Frontal cortex (tissue), 3 donors: ENCODE measurements at regions not wholly inside any gene's neighbourhood (a gene's known extent, or its start where the extent isn't known, plus 50 kb on each side); places are given as distances from the start of the nearest gene placed in this dataset.
"Not testable (repeated sequence)": the region's sequence is repeated elsewhere in the genome, so short reads cannot be mapped to it uniquely, and the experiment has no call there.

Source experiments
- DNase-seq, 2 donors: peaks; one replicate each; pipeline ENCODE4 v3.0.0; 2012; ENCODE audit warnings: low spot score in 2 of 2
- FAIRE-seq: peaks from 2 replicates; lab custom pipeline; 2012; peaks lifted over from hg19 to GRCh38; lab: Jason Lieb, UNC
- donor health status: control.
- donor health status: control.
- donor health status: control.

- DNase-seq, FAIRE-seq: not testable (repeated sequence)
These were observed 236.6 kb downstream of the ANKRD30B start for GRCh38 chr18:14984531-14984930.

DNA sequence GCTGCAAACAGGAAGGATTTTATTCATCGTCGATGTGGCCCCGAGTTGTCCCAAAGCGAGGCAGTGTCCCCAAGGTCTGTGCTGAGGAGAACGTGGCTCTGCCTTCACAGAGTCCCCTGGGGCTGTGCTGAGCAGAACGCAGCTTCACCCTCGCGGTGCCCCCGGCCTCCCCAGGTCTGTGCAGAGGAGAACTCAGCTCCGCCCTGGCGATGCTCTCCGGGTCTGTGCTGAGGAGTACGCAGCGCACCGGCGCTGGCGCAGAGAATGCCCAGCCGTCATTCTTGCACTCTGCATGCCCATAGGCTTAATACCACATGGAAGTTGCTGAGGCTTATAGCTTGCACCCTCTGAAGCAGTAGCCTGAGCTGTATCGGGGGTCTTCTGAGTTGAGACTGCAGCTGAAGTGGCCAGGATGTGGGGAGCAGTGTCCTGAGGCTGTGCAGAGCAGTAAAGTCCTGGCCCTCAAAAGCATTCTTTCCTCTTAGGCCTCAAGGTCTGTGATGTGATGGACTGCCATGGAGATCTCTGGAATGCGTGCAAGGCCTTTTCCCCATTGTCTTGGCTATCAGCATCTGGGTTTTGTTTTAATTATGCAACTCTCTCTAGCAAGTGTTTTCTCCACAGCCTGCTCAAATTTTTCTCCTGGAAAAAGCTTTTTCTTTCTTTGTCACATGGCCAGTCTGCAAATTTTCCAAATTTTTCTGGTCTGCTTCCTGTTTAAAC is 237.5 kb downstream of the ANKRD30B start:
- not testable (repeated sequence) for DNase-seq, FAIRE-seq

DNA sequence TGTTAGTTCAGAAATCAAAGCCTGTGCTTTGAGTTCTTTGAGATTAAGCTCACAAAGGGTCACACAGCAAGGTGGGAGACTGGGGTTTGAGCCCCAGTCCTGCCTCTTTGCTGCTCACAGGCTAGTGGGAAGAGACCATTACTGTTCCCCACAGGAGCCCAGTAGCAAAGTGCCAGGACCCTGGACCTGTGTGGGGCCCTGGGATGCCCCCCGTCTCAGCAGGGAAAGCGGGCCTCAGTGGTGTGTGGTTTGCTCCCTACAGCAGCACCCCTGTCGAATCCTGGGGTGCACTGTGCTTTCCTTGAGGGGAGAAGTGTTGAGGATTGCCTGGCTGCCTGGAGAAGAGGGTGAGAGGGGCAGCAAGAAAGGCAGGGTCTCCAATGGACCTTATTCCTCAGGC is 239.4 kb downstream of the ANKRD30B start:
- DNase-seq, FAIRE-seq: not testable (repeated sequence)

GRCh38 chr18:14987960-14988710 is 240.2 kb downstream of the ANKRD30B start:
- not testable (repeated sequence) for FAIRE-seq, DNase-seq

DNA sequence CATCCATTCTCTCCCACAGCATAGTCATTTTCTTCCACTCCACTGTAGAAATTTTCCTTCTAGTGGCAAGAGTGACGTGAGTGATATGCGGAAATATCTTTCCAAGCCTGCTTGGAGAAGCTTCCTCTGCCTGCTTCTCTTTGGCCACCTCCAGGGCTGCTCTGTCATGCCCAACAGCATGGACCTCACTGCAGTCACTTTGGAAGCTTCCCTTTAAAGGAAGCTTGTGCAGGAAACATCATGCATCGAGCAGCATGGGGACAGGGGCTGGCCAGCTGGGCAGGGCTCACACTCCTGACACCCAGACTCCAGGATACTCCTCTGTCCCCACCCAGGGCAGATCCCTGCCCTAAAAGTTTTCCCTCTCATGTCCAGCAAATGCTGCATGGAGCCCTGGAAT is 241.6 kb downstream of the ANKRD30B start:
- not testable (repeated sequence) for FAIRE-seq, DNase-seq

DNA sequence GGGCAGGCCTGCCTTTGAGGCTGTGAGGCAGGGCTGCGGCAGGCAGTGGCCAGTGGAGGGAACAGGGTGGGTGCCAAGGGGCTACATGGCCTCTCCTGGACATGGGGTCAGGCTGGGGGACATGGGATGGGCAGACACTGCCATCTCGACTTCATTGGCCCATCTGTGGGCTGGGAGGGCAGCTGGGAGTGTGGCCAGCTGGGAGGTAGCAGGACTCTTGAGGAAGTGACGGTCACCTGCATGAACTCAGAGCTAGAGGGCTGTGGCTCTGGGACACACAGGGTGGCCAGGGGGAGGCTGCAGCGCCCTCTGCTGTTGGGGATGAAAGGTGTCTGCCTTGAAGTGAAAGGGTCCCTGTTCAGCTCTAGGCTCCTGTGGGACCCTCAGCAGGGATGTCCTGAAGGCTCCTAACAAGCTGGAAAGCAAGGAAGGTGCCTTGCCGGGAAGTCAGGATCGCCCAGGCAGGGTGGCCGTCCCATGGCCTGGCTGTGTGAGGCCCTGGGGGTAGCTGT is 244.0 kb downstream of the ANKRD30B start:
- DNase-seq, FAIRE-seq: not testable (repeated sequence)

- DNase-seq, FAIRE-seq: not testable (repeated sequence)
These were observed 244.8 kb downstream of the ANKRD30B start for GRCh38 chr18:14992758-14993157.

DNA sequence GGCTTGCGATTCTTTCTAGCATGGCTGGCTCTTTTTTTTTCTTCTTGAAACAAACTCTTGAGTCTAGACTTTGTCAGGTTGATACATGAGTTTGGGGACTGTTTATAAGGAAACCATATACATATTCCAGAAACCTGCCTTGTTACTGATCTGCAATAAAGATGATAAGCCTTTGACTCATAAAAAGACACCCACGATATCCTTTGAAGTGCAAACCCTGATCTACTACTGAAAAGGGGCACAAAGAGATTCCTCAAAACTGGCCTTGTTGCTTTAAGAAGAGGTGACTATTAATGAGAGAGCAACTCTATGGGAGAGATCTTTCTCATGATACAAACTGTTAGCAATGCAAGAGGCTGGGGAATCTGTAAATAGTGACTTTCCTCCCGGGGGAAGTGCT is 247.1 kb downstream of the ANKRD30B start:
- not testable (repeated sequence) for DNase-seq, FAIRE-seq

GRCh38 chr18:14997357-14997756 is 249.4 kb downstream of the ANKRD30B start:
- DNase-seq (no peak), FAIRE-seq (no peak)

- not testable (repeated sequence) for DNase-seq, FAIRE-seq
These were observed 249.9 kb downstream of the ANKRD30B start for GRCh38 chr18:14997899-14998298.

DNA sequence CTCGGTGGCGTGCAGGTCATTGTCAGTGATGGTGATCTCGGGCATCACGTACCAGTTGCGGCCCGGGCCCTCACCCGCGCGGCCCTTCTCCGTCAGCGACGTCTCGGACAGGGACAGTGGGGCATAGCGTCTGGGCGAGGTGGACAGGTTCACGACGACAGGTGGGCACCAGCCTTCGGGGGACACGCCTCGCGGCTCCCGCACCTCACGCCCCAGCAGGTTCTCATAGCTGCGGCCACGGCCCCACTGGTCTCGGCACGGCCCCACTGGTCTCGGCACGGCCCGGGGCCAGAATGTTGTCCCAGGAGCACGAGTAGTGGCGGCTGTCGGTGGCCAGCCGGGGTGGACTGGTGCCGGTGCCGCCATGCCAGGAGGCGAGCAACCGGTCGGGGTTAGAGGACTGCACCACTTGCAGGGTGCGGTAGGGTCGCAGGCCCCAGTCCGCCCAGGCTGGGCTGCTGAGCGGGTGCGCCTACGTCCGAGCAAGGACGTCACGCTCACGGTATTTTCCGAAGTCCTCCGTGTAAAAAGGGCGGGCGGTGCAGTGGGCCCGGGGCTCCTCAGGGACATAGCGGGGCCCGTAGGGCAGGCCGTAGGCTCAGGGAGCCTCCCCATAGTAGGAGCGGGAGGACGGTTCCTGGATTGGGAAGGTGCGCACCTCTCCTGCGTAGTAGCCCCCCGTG is 250.5 kb downstream of the ANKRD30B start:
- not testable (repeated sequence) for FAIRE-seq, DNase-seq

GRCh38 chr18:14999085-14999975 is 251.4 kb downstream of the ANKRD30B start:
- no peak for FAIRE-seq
- DNase-seq: no peak

DNA sequence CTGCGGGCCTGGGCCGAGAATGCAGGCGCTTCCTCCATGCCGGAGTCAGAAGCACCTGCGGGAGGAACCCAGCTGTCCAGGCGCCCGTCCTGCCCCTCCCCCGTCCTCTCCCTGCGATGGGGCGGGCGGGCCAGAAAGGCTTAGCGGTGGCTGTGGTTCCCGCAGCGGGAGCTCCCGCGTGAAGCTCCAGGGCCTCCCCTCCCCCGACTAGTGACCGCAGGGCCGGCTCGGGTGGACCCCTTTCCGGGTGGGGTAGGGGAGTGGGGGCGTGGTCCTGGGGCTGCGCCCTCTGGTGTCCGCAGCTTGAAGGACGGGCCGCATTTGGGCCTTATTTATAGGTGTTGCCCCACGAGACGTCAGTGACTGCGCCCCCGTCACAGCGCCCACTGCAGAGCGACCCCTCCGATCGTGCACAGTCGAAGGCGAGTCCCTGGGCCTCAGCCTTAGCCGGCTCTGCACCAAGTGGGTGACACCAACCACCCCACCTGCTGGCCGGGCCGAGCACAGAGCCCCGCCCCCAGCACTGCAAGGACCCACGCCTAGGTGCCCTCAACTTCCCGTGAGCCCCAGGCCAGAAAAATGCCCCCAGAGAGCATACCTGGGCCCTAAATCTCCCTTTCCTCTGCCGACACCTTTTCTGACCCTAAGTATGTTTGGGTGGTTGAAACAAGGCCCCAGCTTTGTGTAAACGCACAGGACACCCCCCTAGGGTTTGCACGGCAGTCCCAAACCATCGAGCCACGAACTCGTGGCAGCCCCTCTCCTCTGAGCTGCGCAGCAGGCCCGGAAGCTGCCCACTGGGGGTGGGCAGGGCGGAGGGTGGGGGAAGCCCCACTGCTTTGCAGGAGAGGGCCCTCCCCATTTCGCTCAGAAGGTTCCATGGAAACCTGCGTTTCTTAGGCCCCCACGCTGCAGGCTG is 252.4 kb downstream of the ANKRD30B start:
- not testable (repeated sequence) for DNase-seq, FAIRE-seq

- FAIRE-seq, DNase-seq: not testable (repeated sequence)
These were observed 253.2 kb downstream of the ANKRD30B start for GRCh38 chr18:15001038-15001794.

- not testable (repeated sequence) for FAIRE-seq, DNase-seq
These were observed 253.8 kb downstream of the ANKRD30B start for GRCh38 chr18:15001795-15002107.

DNA sequence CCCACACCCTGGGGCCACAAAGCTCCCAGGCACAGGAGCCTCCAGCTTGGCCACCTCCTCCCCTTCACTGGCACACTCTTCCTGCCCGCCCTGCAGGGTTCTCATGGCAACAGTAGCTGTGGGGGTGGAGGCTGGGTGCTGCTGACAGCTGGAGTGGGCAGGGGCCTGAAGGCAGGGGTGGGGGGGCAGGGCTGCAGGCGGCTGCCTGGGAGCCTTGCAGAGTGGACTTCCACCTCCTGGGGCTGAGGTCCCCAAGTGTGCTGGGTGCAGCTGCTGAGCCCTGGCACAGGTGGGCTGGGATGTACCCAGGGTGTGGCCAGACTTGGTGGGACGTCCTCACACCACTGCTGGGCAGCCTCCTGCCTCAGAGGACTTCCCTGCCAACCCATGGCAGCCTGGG is 254.8 kb downstream of the ANKRD30B start:
- not testable (repeated sequence) for FAIRE-seq

GRCh38 chr18:15003231-15003630 is 255.3 kb downstream of the ANKRD30B start:
- not testable (repeated sequence) for FAIRE-seq, DNase-seq

More for the DNA sequence above, 254.8 kb downstream of the ANKRD30B start:
- DNase-seq: not testable (repeated sequence)
